ENCODE measurements at regions not wholly inside any gene's neighbourhood (a gene's known extent, or its start where the extent isn't known, plus 50 kb on each side); places are given as distances from the start of the nearest gene placed in this dataset.

GRCh38 chr18:24914171-24914525 lies 437.8 kb downstream of the ZNF521 start:
- no peak overlapping the region for H3K27ac ChIP-seq
- TF ChIP-seq ZFX (IDR thresholded peaks at IDR 0.05; ENCODE audit: borderline replicate concordance), result no peak
- TF ChIP-seq, protein P1, sequence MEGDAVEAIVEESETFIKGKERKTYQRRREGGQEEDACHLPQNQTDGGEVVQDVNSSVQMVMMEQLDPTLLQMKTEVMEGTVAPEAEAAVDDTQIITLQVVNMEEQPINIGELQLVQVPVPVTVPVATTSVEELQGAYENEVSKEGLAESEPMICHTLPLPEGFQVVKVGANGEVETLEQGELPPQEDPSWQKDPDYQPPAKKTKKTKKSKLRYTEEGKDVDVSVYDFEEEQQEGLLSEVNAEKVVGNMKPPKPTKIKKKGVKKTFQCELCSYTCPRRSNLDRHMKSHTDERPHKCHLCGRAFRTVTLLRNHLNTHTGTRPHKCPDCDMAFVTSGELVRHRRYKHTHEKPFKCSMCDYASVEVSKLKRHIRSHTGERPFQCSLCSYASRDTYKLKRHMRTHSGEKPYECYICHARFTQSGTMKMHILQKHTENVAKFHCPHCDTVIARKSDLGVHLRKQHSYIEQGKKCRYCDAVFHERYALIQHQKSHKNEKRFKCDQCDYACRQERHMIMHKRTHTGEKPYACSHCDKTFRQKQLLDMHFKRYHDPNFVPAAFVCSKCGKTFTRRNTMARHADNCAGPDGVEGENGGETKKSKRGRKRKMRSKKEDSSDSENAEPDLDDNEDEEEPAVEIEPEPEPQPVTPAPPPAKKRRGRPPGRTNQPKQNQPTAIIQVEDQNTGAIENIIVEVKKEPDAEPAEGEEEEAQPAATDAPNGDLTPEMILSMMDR (IDR thresholded peaks at IDR 0.05), result no peak

DNA sequence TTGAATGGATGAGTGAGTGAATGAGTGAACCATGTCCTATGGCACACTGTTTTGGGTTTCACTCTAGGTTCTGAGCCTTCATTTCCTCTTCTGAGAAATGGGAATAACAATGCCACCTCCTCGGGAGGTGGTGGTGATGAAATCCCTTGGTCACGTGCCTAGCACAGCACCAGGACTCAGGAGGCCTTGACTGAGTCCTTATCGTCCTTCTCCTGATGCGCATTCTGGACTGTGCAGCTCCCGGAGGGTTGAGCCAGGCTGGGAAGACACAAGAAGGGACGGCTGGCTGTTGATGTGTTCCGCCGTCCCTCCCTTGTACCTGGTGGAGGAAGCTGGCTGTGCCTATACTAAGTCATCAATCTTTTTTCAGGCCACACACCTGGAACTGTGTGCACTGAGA lies 437.3 kb downstream of the ZNF521 start:
- H3K27ac ChIP-seq, result no peak overlapping the region
- TF ChIP-seq ZFX (IDR thresholded peaks at IDR 0.05; ENCODE audit: borderline replicate concordance), result no peak
- TF ChIP-seq, protein P1 (IDR thresholded peaks at IDR 0.05), result no peak

GRCh38 chr18:24915547-24915946 lies 436.4 kb downstream of the ZNF521 start:
- TF ChIP-seq ZFX (IDR thresholded peaks at IDR 0.05; ENCODE audit: borderline replicate concordance), result no peak
- TF ChIP-seq, protein P1 (IDR thresholded peaks at IDR 0.05), result no peak

GRCh38 chr18:24917767-24918166 lies 434.2 kb downstream of the ZNF521 start:
- H3K27ac ChIP-seq, result no peak overlapping the region
- TF ChIP-seq, protein P1 (IDR thresholded peaks at IDR 0.05), result no peak
- no peak for TF ChIP-seq ZFX (IDR thresholded peaks at IDR 0.05; ENCODE audit: borderline replicate concordance)

More at GRCh38 chr18:24915547-24915946, 436.4 kb downstream of the ZNF521 start:
- H3K27ac ChIP-seq, result no peak overlapping the region

DNA sequence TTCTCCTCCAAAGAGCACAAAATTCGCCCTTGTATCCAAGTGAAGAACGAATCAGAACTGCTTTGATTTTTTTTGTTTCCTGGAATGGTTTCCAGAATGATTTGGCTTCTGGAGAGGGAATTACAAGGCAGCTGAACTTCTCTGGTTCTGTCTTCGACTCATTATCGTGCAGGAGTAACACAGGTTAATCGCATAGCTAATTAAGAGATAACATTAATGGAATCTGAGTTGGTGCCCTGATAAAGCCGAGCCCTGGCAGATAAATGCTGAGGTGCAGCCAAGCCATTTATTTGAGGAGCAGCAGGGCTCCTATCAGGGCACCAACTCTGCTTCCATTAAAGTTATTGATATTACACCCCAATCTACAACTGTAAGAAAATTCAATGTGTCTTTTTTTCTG lies 433.7 kb downstream of the ZNF521 start:
- no peak overlapping the region for H3K27ac ChIP-seq
- no peak for TF ChIP-seq ZFX (IDR thresholded peaks at IDR 0.05; ENCODE audit: borderline replicate concordance)
- TF ChIP-seq, protein P1 (IDR thresholded peaks at IDR 0.05), result no peak

DNA sequence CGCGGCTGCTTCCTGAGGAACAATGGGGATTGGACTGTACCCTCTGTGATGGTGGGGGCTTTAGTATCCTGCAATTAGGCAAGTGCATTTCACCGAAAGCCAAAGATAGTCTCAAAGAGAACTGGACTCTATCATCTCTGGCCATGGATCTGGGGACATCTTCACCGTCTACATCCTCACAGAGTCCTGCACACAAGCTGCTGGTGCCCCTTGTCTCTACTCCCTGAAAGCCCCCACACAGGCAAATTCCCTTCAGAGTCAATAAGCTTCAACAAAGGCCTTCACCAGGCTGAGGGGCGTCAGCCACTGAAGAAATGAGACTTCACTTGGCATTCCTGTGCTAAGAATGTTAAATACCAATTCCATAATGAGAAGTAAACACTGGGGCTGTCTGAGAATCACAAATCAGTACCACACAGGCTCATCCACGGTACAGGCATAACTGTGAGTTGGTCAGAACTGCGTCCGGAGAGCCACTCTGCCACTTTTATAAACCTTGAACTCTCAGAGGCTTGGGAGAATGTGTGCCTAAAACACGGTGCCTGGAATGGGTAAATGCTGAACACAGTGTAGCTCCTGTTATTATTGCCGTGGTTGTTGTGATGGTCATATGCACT lies 432.7 kb downstream of the ZNF521 start:
- no peak overlapping the region for H3K27ac ChIP-seq
- TF ChIP-seq, protein P1 (IDR thresholded peaks at IDR 0.05), result no peak
- no peak for TF ChIP-seq ZFX (IDR thresholded peaks at IDR 0.05; ENCODE audit: borderline replicate concordance)

- no peak overlapping the region for H3K27ac ChIP-seq
- TF ChIP-seq ZFX (IDR thresholded peaks at IDR 0.05; ENCODE audit: borderline replicate concordance), result no peak
- TF ChIP-seq, protein P1 (IDR thresholded peaks at IDR 0.05), result no peak
These were observed 429.5 kb downstream of the ZNF521 start for GRCh38 chr18:24922491-24922890.

Data from 22Rv1 (cell line).